H1 (cell line): ENCODE measurements at regions not wholly inside any gene's neighbourhood (a gene's known extent, or its start where the extent isn't known, plus 50 kb on each side); places are given as distances from the start of the nearest gene placed in this dataset.

Experiments
- CTCF ChIA-PET: fragments of 300-600 bp; sonication (Branson Sonifier 250); formaldehyde crosslinking; loops from one replicate; lab custom pipeline; 2021; ENCODE audit not compliant: partially characterized antibody; lab: Charles Lee
- POLR2A ChIA-PET: fragments of 300-600 bp; sonication (Branson Sonifier 250); formaldehyde crosslinking; loops from one replicate; lab custom pipeline; 2021; ENCODE audit warnings: inconsistent platforms; ENCODE audit not compliant: partially characterized antibody; lab: Charles Lee
- DNase-seq, 2 experiments: peaks; one replicate each; pipeline versions ENCODE4 v3.0.0 to v3.0.0-alpha.2; 2010 to 2022; ENCODE audit warnings: low spot score in 2 of 2, low read depth in 1 of 2, mixed read lengths in 1 of 2
- FAIRE-seq: peaks from 2 replicates; lab custom pipeline; 2011; peaks lifted over from hg19 to GRCh38; lab: Jason Lieb, UNC
- H2AFZ ChIP-seq: 2 replicates; pipeline ENCODE4 v1.8.1; 2012; ENCODE audit warnings: low read length, inconsistent platforms
- H2AK5ac ChIP-seq: 2 replicates; pipeline ENCODE4 v1.6.1; 2013; ENCODE audit warnings: low read depth, low read length
- H2BK120ac ChIP-seq: replicated peaks from 2 replicates; pipeline ENCODE3; 2013; ENCODE audit warnings: low read depth, low read length, inconsistent platforms
- H2BK12ac ChIP-seq: 2 replicates; pipeline ENCODE4 v1.6.1; 2013; ENCODE audit warnings: low read depth, low read length
- H2BK15ac ChIP-seq: 2 replicates; pipeline ENCODE4 v1.6.1; 2013; ENCODE audit warnings: low read length
- H2BK20ac ChIP-seq: 2 replicates; pipeline ENCODE4 v1.6.1; 2013; ENCODE audit warnings: low read length
- H2BK5ac ChIP-seq: 2 replicates; pipeline ENCODE4 v1.6.1; 2013; ENCODE audit warnings: low read depth, low read length
- H3K14ac ChIP-seq: 2 replicates; pipeline ENCODE4 v1.6.1; 2013; ENCODE audit warnings: inconsistent platforms; ENCODE audit not compliant: insufficient read length
- H3K18ac ChIP-seq: 2 replicates; pipeline ENCODE4 v1.6.1; 2013; ENCODE audit warnings: low read length; ENCODE audit errors: extremely low read depth
- H3K23ac ChIP-seq: 2 replicates; pipeline ENCODE4 v1.6.1; 2013; ENCODE audit warnings: inconsistent platforms; ENCODE audit not compliant: insufficient read length
- H3K23me2 ChIP-seq: 2 replicates; pipeline ENCODE4 v1.6.1; 2013; ENCODE audit warnings: low read depth, low read length
- H3K27ac ChIP-seq: 2 replicates; pipeline ENCODE4 v1.6.1; 2011; ENCODE audit warnings: low read depth, low read length, inconsistent platforms
- H3K27me3 ChIP-seq, 4 experiments: replicated peaks in 1 of 4; 1 replicate in 1 of 4; 2 replicates in 3 of 4; pipeline versions ENCODE4 v1.6.1 to v1.8.1; 2011 to 2013; ENCODE audit warnings: low read length in 3 of 4, mild to moderate bottlenecking in 3 of 4, inconsistent platforms in 2 of 4, mixed read lengths in 2 of 4, moderate library complexity in 1 of 4; ENCODE audit not compliant: control insufficient read depth in 3 of 4, insufficient read depth in 3 of 4; ENCODE audit errors: extremely low read depth in 1 of 4
- H3K36me3 ChIP-seq, 4 experiments: 2 replicates each; pipeline versions ENCODE4 v1.6.1 to v1.8.1; 2011 to 2013; ENCODE audit warnings: mild to moderate bottlenecking in 4 of 4, low read length in 3 of 4, moderate library complexity in 2 of 4, control low read depth in 1 of 4, inconsistent platforms in 1 of 4; ENCODE audit not compliant: insufficient read depth in 4 of 4, control insufficient read depth in 2 of 4
- H3K4ac ChIP-seq: replicated peaks from 2 replicates; pipeline ENCODE3; 2013; ENCODE audit warnings: low read length, low read depth, mixed read lengths, inconsistent platforms; ENCODE audit not compliant: insufficient read length
- H3K4me1 ChIP-seq, 4 experiments: replicated peaks in 1 of 4; 1 replicate in 1 of 4; 2 replicates in 3 of 4; pipeline versions ENCODE4 v1.6.1 to v1.8.1; 2011 to 2013; ENCODE audit warnings: low read length in 3 of 4, inconsistent platforms in 2 of 4, mixed read lengths in 1 of 4; ENCODE audit not compliant: insufficient read depth in 4 of 4, control insufficient read depth in 3 of 4
- H3K4me2 ChIP-seq, 2 experiments: 2 replicates each; pipeline versions ENCODE4 v1.6.1 to v1.8.1; 2011 to 2013; ENCODE audit warnings: low read depth in 2 of 2, low read length in 2 of 2, control low read depth in 1 of 2, inconsistent platforms in 1 of 2, mild to moderate bottlenecking in 1 of 2; ENCODE audit not compliant: insufficient read depth in 1 of 2
- H3K4me3 ChIP-seq, 4 experiments: fragments of 200-600, 300-600 bp in 1 of 4; sonication (generic), shearing (Covaris generic), sonication (Bioruptor Twin) in 1 of 4; 2 replicates each; pipeline versions ENCODE4 v1.5.1 to v1.8.1; 2011 to 2016; ENCODE audit warnings: low read length in 4 of 4, low read depth in 3 of 4, control low read depth in 2 of 4, inconsistent platforms in 2 of 4, mild to moderate bottlenecking in 2 of 4, mixed read lengths in 1 of 4, moderate library complexity in 1 of 4; ENCODE audit not compliant: insufficient read depth in 2 of 4; ENCODE audit errors: extremely low read depth in 1 of 4
- H3K56ac ChIP-seq: replicated peaks from 2 replicates; pipeline ENCODE3; 2013; ENCODE audit warnings: low read depth, mild to moderate bottlenecking, mixed read lengths, low read length, inconsistent platforms; ENCODE audit not compliant: insufficient read length
- H3K79me1 ChIP-seq: 2 replicates; pipeline ENCODE4 v1.6.1; 2013; ENCODE audit warnings: low read depth, low read length, control low read depth
- H3K79me2 ChIP-seq, 2 experiments: 2 replicates each; pipeline versions ENCODE4 v1.6.1 to v1.8.1; 2012 to 2013; ENCODE audit warnings: low read length in 2 of 2, mild to moderate bottlenecking in 2 of 2, inconsistent platforms in 1 of 2; ENCODE audit not compliant: insufficient read depth in 2 of 2, control insufficient read depth in 1 of 2
- H3K9ac ChIP-seq, 4 experiments: replicated peaks in 1 of 4; 1 replicate in 1 of 4; 2 replicates in 3 of 4; pipeline versions ENCODE4 v1.6.1 to v1.8.1; 2011 to 2013; ENCODE audit warnings: low read depth in 3 of 4, low read length in 3 of 4, control low read depth in 2 of 4, mild to moderate bottlenecking in 2 of 4, moderate library complexity in 2 of 4, inconsistent platforms in 1 of 4; ENCODE audit errors: extremely low read depth in 1 of 4
- H3K9me3 ChIP-seq, 2 experiments: 2 replicates each; pipeline versions ENCODE4 v1.6.1 to v1.8.1; 2012 to 2013; ENCODE audit warnings: mild to moderate bottlenecking in 2 of 2, moderate library complexity in 2 of 2, control low read depth in 1 of 2, inconsistent platforms in 1 of 2, low read depth in 1 of 2, low read length in 1 of 2, mixed read lengths in 1 of 2; ENCODE audit not compliant: insufficient read depth in 2 of 2
- H4K20me1 ChIP-seq, 2 experiments: replicated peaks in 1 of 2; 2 replicates each; pipeline versions ENCODE3 to v1.8.1; 2011 to 2013; ENCODE audit warnings: inconsistent platforms in 2 of 2, low read length in 2 of 2, mild to moderate bottlenecking in 1 of 2; ENCODE audit not compliant: insufficient read depth in 2 of 2, control insufficient read depth in 1 of 2
- H4K5ac ChIP-seq: 2 replicates; pipeline ENCODE4 v1.6.1; 2013; ENCODE audit warnings: low read length, low read depth, mixed read lengths, inconsistent platforms; ENCODE audit not compliant: insufficient read length
- H4K8ac ChIP-seq: 2 replicates; pipeline ENCODE4 v1.8.0; 2013; ENCODE audit warnings: mild to moderate bottlenecking, moderate library complexity, low read length, inconsistent platforms; ENCODE audit not compliant: insufficient read depth; ENCODE audit errors: extremely low read depth
- H4K91ac ChIP-seq: replicated peaks from 2 replicates; pipeline ENCODE3; 2013; ENCODE audit warnings: low read length, mixed read lengths, inconsistent platforms; ENCODE audit not compliant: insufficient read length
- ASH2L ChIP-seq: fragments of 200-600, 300-600 bp; sonication (generic); IDR thresholded peaks from one replicate; pipeline ENCODE4 v1.7.1; 2017; ENCODE audit warnings: low read length
- ATF2 ChIP-seq: IDR thresholded peaks from 2 replicates; pipeline ENCODE4 v1.6.1; 2012; ENCODE audit warnings: low read length, inconsistent platforms
- CREB1 ChIP-seq: IDR thresholded peaks from 2 replicates; pipeline ENCODE4 v1.6.1; 2012; ENCODE audit warnings: inconsistent platforms
- EGR1 ChIP-seq: IDR thresholded peaks from 2 replicates; pipeline ENCODE4 v1.6.1; 2011; ENCODE audit warnings: low read depth, low read length, borderline replicate concordance
- JUN ChIP-seq: IDR thresholded peaks from 2 replicates; pipeline ENCODE4 v1.6.1; 2011; ENCODE audit warnings: low read depth, mild to moderate bottlenecking, improper control_type of control experiment, low read length
- KDM4A ChIP-seq: IDR thresholded peaks from one replicate; pipeline ENCODE4 v1.7.1; 2012; ENCODE audit warnings: low read depth, mild to moderate bottlenecking, moderate library complexity, low read length, inconsistent platforms; ENCODE audit not compliant: severe bottlenecking
- NRF1 ChIP-seq: IDR thresholded peaks from 2 replicates; pipeline ENCODE4 v1.6.1; 2011; ENCODE audit warnings: mild to moderate bottlenecking, low read depth, low read length, improper control_type of control experiment
- RNF2 ChIP-seq: fragments of 200-900, 300-1000 bp; sonication (generic); IDR thresholded peaks from 2 replicates; pipeline ENCODE4 v1.7.1; 2016; ENCODE audit warnings: borderline replicate concordance, low read depth, mild to moderate bottlenecking, antibody characterized with exemption, low read length; ENCODE audit not compliant: poor library complexity, severe bottlenecking; ENCODE audit errors: missing control alignments
- SIN3A ChIP-seq, 2 experiments: IDR thresholded peaks in 1 of 2; conservative IDR thresholded peaks in 1 of 2; 2 replicates each; pipeline ENCODE4 v1.6.1; 2011 to 2012; ENCODE audit warnings: low read length in 2 of 2, improper control_type of control experiment in 1 of 2, low read depth in 1 of 2, mild to moderate bottlenecking in 1 of 2
- SIRT6 ChIP-seq: IDR thresholded peaks from one replicate; pipeline ENCODE4 v1.7.1; 2012; ENCODE audit warnings: low read length, inconsistent platforms
- SUZ12 ChIP-seq: fragments of 200-600 bp; sonication (generic); IDR thresholded peaks from 2 replicates; pipeline ENCODE4 v1.6.1; 2012; ENCODE audit warnings: mild to moderate bottlenecking, inconsistent platforms, low read length, moderate library complexity, mixed read lengths
- TAF1 ChIP-seq: IDR thresholded peaks from 2 replicates; pipeline ENCODE4 v1.6.1; 2011; ENCODE audit warnings: mild to moderate bottlenecking, low read depth, low read length
- ZNF274 ChIP-seq: IDR thresholded peaks from 2 replicates; pipeline ENCODE4 v1.7.0; 2012; ENCODE audit warnings: low read length, borderline replicate concordance; ENCODE audit errors: extremely low read depth
- WGBS, 2 experiments: shearing (Covaris generic) in 1 of 2; methylation state at CpG; one replicate each; pipeline versions ENCODE4 v1.1.6 to v1.1.7; 2013 to 2015; ENCODE audit warnings: low lambda C conversion rate in 2 of 2, mixed read lengths in 2 of 2, inconsistent platforms in 1 of 2, low coverage in 1 of 2, missing lambda C conversion rate in 1 of 2; ENCODE audit not compliant: insufficient replicate concordance in 2 of 2, insufficient coverage in 1 of 2, insufficient read length in 1 of 2; ENCODE audit errors: extremely low coverage in 1 of 2, missing lambda C conversion rate in 1 of 2; 5-methylcytosine and 5-hydroxymethylcytosine counted together

GRCh38 chr10:124305984-124306383, 112.7 kb downstream of the OAT start:
- Histone ChIP-seq H3K9me3 (peaks cover 10 to 11% of the 10 kb centered on the region in 2 experiments), H3K36me3 (no peaks in the 10 kb centered on the region), H3K14ac (no peak overlapping the region), H3K4me3 (no peak overlapping the region), H2BK5ac (no peak overlapping the region), H4K20me1 (no peaks in the 10 kb centered on the region), H3K4me2 (no peak overlapping the region), H2AFZ (no peak overlapping the region), H3K27me3 (no peaks in the 10 kb centered on the region), H3K56ac (peak overlapping the region; percentile 50), H3K27ac (no peak overlapping the region), H4K8ac (no peak overlapping the region), H2AK5ac (no peak overlapping the region), H4K5ac (no peak overlapping the region), H3K4me1 (no peaks in the 10 kb centered on the region), H2BK15ac (no peak overlapping the region), H3K79me1 (no peaks in the 10 kb centered on the region), H3K4ac (no peak overlapping the region), H2BK20ac (no peak overlapping the region), H4K91ac (no peak overlapping the region), H3K23me2 (peaks cover 6% of the 10 kb centered on the region; the same call in 1 of the 2 replicates), H3K18ac (no peak overlapping the region), H2BK12ac (no peak overlapping the region), H2BK120ac (no peak overlapping the region), H3K23ac (no peak overlapping the region), H3K9ac (no peak overlapping the region), H3K79me2 (no peaks in the 10 kb centered on the region)
- ChIA-PET CTCF (no interaction called here), POLR2A (no interaction called here)
- WGBS, 2 experiments = 88% methylated on average over 1 of the region's 1 CpG; no CpG with 5 or more reads in 1 of the 2 experiments
- FAIRE-seq (no peak), DNase-seq (no peak)
- TF ChIP-seq SUZ12 (no peak), NRF1 (no peak), KDM4A (no peak), JUN (no peak), RNF2 (no peak), ZNF274 (no peak), CREB1 (no peak), SIRT6 (no peak), ASH2L (no peak), EGR1 (no peak), ATF2 (no peak), TAF1 (no peak), SIN3A (conservative IDR thresholded peaks at IDR 0.05 in 1 of 2, IDR thresholded peaks at IDR 0.05 in 1 of 2; ENCODE audit: low read depth in 1 of 2, low read length in 2 of 2) (no peak)
